Keratinocyte (primary cell): ENCODE measurements at regions not wholly inside any gene's neighbourhood (a gene's known extent, or its start where the extent isn't known, plus 50 kb on each side); places are given as distances from the start of the nearest gene placed in this dataset.

Experiments
- DNase-seq: peaks from one replicate; pipeline ENCODE4 v3.0.0-alpha.2; 2011; ENCODE audit warnings: low read depth, missing footprints, low spot score
- FAIRE-seq: peaks from 2 replicates; lab custom pipeline; 2011; peaks lifted over from hg19 to GRCh38; lab: Jason Lieb, UNC
- H2AFZ ChIP-seq: 2 replicates; pipeline ENCODE4 v1.6.0; 2012; ENCODE audit warnings: low read length, control low read depth, inconsistent platforms; ENCODE audit not compliant: control insufficient read depth
- H3K27ac ChIP-seq: 2 replicates; pipeline ENCODE4 v1.5.1; 2011; ENCODE audit warnings: low read length; ENCODE audit not compliant: control insufficient read depth, insufficient read depth
- H3K27me3 ChIP-seq: 3 replicates; pipeline ENCODE4 v1.6.0; 2011; ENCODE audit warnings: low read length; ENCODE audit not compliant: control insufficient read depth, insufficient read depth; ENCODE audit errors: extremely low read depth
- H3K36me3 ChIP-seq, 2 experiments: 2 replicates in 1 of 2; 3 replicates in 1 of 2; pipeline ENCODE4 v1.5.1; 2011; ENCODE audit warnings: low read length in 2 of 2, mild to moderate bottlenecking in 1 of 2; ENCODE audit not compliant: control insufficient read depth in 2 of 2, insufficient read depth in 2 of 2; ENCODE audit errors: extremely low read depth in 1 of 2
- H3K4me1 ChIP-seq: 3 replicates; pipeline ENCODE4 v1.5.1; 2011; ENCODE audit warnings: low read length; ENCODE audit not compliant: control insufficient read depth, insufficient read depth; ENCODE audit errors: extremely low read depth
- H3K4me2 ChIP-seq: 3 replicates; pipeline ENCODE4 v1.6.0; 2011; ENCODE audit warnings: low read depth, low read length; ENCODE audit not compliant: control insufficient read depth, insufficient read depth; ENCODE audit errors: extremely low read depth
- H3K4me3 ChIP-seq, 3 experiments: fragments of 200-600 bp in 1 of 3; sonication (generic) in 1 of 3; 2 replicates in 2 of 3; 3 replicates in 1 of 3; pipeline ENCODE4 v1.5.1; 2011 to 2016; ENCODE audit warnings: low read length in 3 of 3, mild to moderate bottlenecking in 3 of 3, control low read depth in 2 of 3, inconsistent platforms in 1 of 3, low read depth in 1 of 3, mixed read lengths in 1 of 3, mixed run types in 1 of 3, moderate library complexity in 1 of 3; ENCODE audit not compliant: control insufficient read depth in 2 of 3, insufficient read depth in 2 of 3; ENCODE audit errors: extremely low read depth in 1 of 3
- H3K79me2 ChIP-seq: 2 replicates; pipeline ENCODE4 v1.6.0; 2012; ENCODE audit warnings: low read length; ENCODE audit not compliant: control insufficient read depth, insufficient read depth
- H3K9ac ChIP-seq: 3 replicates; pipeline ENCODE4 v1.6.0; 2011; ENCODE audit warnings: low read length; ENCODE audit not compliant: control insufficient read depth, insufficient read depth; ENCODE audit errors: extremely low read depth
- H3K9me1 ChIP-seq: 3 replicates; pipeline ENCODE4 v1.6.0; 2011; ENCODE audit warnings: low read length; ENCODE audit not compliant: control insufficient read depth, insufficient read depth; ENCODE audit errors: extremely low read depth
- H3K9me3 ChIP-seq: 2 replicates; pipeline ENCODE4 v1.5.1; 2012; ENCODE audit warnings: low read depth, low read length; ENCODE audit not compliant: control insufficient read depth
- H4K20me1 ChIP-seq: 3 replicates; pipeline ENCODE4 v1.6.0; 2011; ENCODE audit warnings: low read length; ENCODE audit not compliant: control insufficient read depth, insufficient read depth; ENCODE audit errors: extremely low read depth
- CTCF ChIP-seq, 3 experiments: IDR thresholded peaks in 1 of 3; conservative IDR thresholded peaks in 1 of 3; optimal IDR thresholded peaks in 1 of 3; 2 replicates in 2 of 3; 3 replicates in 1 of 3; pipeline versions ENCODE3 to v1.5.1; 2011; ENCODE audit warnings: low read length in 3 of 3, mild to moderate bottlenecking in 3 of 3, moderate library complexity in 2 of 3, control low read depth in 1 of 3, inconsistent platforms in 1 of 3; ENCODE audit not compliant: insufficient read depth in 2 of 3; ENCODE audit errors: extremely low read depth in 1 of 3
- EZH2 ChIP-seq: IDR thresholded peaks from one replicate; pipeline ENCODE4 v1.6.1; 2012; ENCODE audit warnings: inconsistent platforms, mild to moderate bottlenecking, low read length, moderate library complexity
- dilution Hi-C: fragments of 300-500 bp; cut with MboI; formaldehyde crosslinking; loops from one replicate; pipeline ENCODE4 v1.7.0; 2020; ENCODE audit warnings: low sequenced_read_pairs; ENCODE audit not compliant: extremely low pct_ligation_motif_present

DNA sequence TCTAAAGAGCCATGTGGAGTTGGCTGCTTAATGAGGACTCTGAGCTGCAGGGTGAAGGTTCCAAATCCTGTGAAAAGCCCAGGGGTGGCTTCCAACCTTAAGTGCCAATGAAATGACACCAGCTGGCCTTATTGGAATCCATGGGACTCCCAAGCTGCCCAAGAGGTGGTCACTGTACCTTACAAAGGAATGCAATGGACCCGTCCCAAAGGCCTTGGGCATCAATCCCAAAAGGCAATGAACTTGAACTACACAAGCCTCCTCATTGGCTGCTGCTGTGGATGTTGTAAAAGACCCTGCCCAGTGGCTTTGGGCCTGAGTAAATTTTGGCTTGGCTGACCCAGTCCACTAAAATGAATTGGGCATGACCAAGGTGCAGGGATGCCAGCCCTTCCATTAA lies 129.3 kb downstream of the WNT5A start:
- Histone ChIP-seq H3K9ac (no peak overlapping the region), H3K79me2 (no peaks in the 10 kb centered on the region), H3K4me2 (no peak overlapping the region), H3K36me3 (no peaks in the 10 kb centered on the region), H3K4me1 (no peaks in the 10 kb centered on the region), H3K9me1 (no peaks in the 10 kb centered on the region), H3K4me3 (no peak overlapping the region), H4K20me1 (no peaks in the 10 kb centered on the region), H3K27me3 (no peaks in the 10 kb centered on the region), H3K27ac (no peak overlapping the region), H3K9me3 (no peaks in the 10 kb centered on the region), H2AFZ (no peak overlapping the region)
- FAIRE-seq: no peak
- no peak for DNase-seq
- dilution Hi-C loops: no loop called here
- no peak for TF ChIP-seq CTCF (optimal IDR thresholded peaks at IDR 0.05 in 1 of 3, IDR thresholded peaks at IDR 0.05 in 1 of 3, conservative IDR thresholded peaks at IDR 0.05 in 1 of 3; ENCODE audit: extremely low read depth in 1 of 3, insufficient read depth in 2 of 3, low read length in 3 of 3)
- no peak for TF ChIP-seq EZH2

DNA sequence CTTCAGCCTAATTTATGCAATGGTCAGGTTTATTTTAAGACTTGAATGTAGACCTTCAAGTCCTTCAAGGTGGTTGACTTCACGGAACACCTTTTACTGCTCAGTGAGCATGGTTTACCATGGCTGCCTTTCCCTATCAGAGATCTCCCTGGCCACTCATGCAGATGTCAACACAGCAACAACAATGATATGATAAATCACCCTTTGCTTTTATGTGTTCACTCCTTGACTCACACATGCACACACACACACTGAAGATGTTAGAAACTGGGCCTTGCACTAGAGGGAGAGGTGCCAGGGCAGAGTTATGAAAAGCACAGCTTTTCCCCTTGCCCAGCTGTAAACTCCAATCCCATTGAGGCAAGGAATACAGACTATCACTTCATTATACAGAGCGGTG lies 134.4 kb downstream of the WNT5A start:
- DNase-seq (no peak), FAIRE-seq (no peak)
- Histone ChIP-seq H3K4me3 (no peak overlapping the region), H3K27me3 (no peaks in the 10 kb centered on the region), H4K20me1 (no peaks in the 10 kb centered on the region), H3K9me1 (no peaks in the 10 kb centered on the region), H2AFZ (no peak overlapping the region), H3K27ac (no peak overlapping the region), H3K9me3 (no peaks in the 10 kb centered on the region), H3K4me2 (no peak overlapping the region), H3K79me2 (no peaks in the 10 kb centered on the region), H3K36me3 (no peaks in the 10 kb centered on the region), H3K9ac (no peak overlapping the region), H3K4me1 (no peaks in the 10 kb centered on the region)
- dilution Hi-C loops: no loop called here
- TF ChIP-seq EZH2: no peak
- TF ChIP-seq CTCF (optimal IDR thresholded peaks at IDR 0.05 in 1 of 3, IDR thresholded peaks at IDR 0.05 in 1 of 3, conservative IDR thresholded peaks at IDR 0.05 in 1 of 3; ENCODE audit: extremely low read depth in 1 of 3, insufficient read depth in 2 of 3, low read length in 3 of 3): no peak
